Caki2 (cell line): ENCODE measurements at regions not wholly inside any gene's neighbourhood (a gene's known extent, or its start where the extent isn't known, plus 50 kb on each side); places are given as distances from the start of the nearest gene placed in this dataset.

Experiments
- DNase-seq: peaks from one replicate; pipeline ENCODE4 v3.0.0-alpha.2; 2015; ENCODE audit warnings: low read depth
- in situ Hi-C: cut with HindIII; loops from 2 replicates; pipeline ENCODE4 v1.10.0; 2016; ENCODE audit warnings: low sequenced_read_pairs, low pct_unique_long_range_greater_than_20kb, mixed read lengths

- in situ Hi-C loops, result no loop called here
- DNase-seq, result no peak
Observed at GRCh38 chr13:103200118-103200885, 134.1 kb upstream of the SLC10A2 start.

- in situ Hi-C loops, result no loop called here
- no peak for DNase-seq
Observed at GRCh38 chr13:103199380-103200088, 133.3 kb upstream of the SLC10A2 start.

- in situ Hi-C loops, result no loop called here
- DNase-seq, result no peak
Observed at GRCh38 chr13:103196356-103196755, 130.1 kb upstream of the SLC10A2 start.

GRCh38 chr13:103195762-103196161 lies 129.5 kb upstream of the SLC10A2 start:
- in situ Hi-C loops, result no loop called here
- DNase-seq, result no peak

GRCh38 chr13:103194871-103195270 lies 128.7 kb upstream of the SLC10A2 start:
- DNase-seq, result no peak
- in situ Hi-C loops, result no loop called here

GRCh38 chr13:103192511-103193135 lies 126.4 kb upstream of the SLC10A2 start:
- no peak for DNase-seq
- in situ Hi-C loops, result no loop called here

GRCh38 chr13:103190841-103191240 lies 124.6 kb upstream of the SLC10A2 start:
- in situ Hi-C loops, result no loop called here
- no peak for DNase-seq

GRCh38 chr13:103188713-103189326 lies 122.6 kb upstream of the SLC10A2 start:
- in situ Hi-C loops, result no loop called here
- DNase-seq, result no peak

GRCh38 chr13:103187721-103188156 lies 121.5 kb upstream of the SLC10A2 start:
- in situ Hi-C loops, result no loop called here
- no peak for DNase-seq

GRCh38 chr13:103184413-103184812 lies 118.2 kb upstream of the SLC10A2 start:
- no peak for DNase-seq
- in situ Hi-C loops, result no loop called here

- in situ Hi-C loops, result no loop called here
- no peak for DNase-seq
Observed at GRCh38 chr13:103178986-103179943, 113.0 kb upstream of the SLC10A2 start.

GRCh38 chr13:103174966-103175365 lies 108.7 kb upstream of the SLC10A2 start:
- DNase-seq, result no peak
- in situ Hi-C loops, result no loop called here

GRCh38 chr13:103168901-103169508 lies 102.8 kb upstream of the SLC10A2 start:
- in situ Hi-C loops, result no loop called here
- DNase-seq, result no peak

GRCh38 chr13:103164251-103164650 lies 98.0 kb upstream of the SLC10A2 start:
- no peak for DNase-seq
- in situ Hi-C loops, result no loop called here

- in situ Hi-C loops, result no loop called here
- no peak for DNase-seq
Observed at GRCh38 chr13:103161476-103161875, 95.3 kb upstream of the SLC10A2 start.

GRCh38 chr13:103157434-103158145 lies 91.4 kb upstream of the SLC10A2 start:
- in situ Hi-C loops, result no loop called here
- no peak for DNase-seq

- in situ Hi-C loops, result no loop called here
- no peak for DNase-seq
Observed at GRCh38 chr13:103157016-103157415, 90.8 kb upstream of the SLC10A2 start.
